ENCODE measurements at regions not wholly inside any gene's neighbourhood (a gene's known extent, or its start where the extent isn't known, plus 50 kb on each side); places are given as distances from the start of the nearest gene placed in this dataset.

DNA sequence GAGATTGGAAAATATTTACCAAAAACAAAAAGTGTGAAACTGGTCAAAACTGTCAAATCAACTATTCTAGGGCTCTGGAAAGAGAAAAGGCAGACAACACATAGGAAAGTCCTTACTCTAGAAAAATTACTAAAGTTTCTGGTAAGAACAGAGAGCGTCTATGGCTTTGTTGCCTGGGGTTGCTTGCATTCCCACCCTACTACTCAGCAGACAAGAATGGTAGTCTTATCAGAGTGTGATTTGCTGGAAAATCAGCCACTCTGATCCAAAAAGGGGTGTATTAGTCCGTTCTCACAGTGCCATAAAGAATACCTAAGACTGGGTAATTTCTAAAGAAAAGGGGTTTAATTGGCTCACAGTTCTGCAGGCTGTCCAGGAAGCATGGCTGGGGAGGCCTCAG lies 50.3 kb upstream of the CDH20 start:
- TF ChIP-seq ISL1 (CRISPR knock-in tag; IDR thresholded peaks at IDR 0.05), result no peak
- no peak for TF ChIP-seq BACH2 (CRISPR knock-in tag; IDR thresholded peaks at IDR 0.05; ENCODE audit: borderline replicate concordance)
- TF ChIP-seq TOX (CRISPR knock-in tag; IDR thresholded peaks at IDR 0.05; ENCODE audit: borderline replicate concordance), result no peak
- TF ChIP-seq TCF4 (CRISPR knock-in tag; IDR thresholded peaks at IDR 0.05; ENCODE audit: borderline replicate concordance), result no peak
- TF ChIP-seq SNAI2 (CRISPR knock-in tag; IDR thresholded peaks at IDR 0.05), result no peak

Measured in SK-N-SH treated with all-trans-retinoic acid at 6 μM for 48 hours (cell line).